Ascending aorta (tissue), 2 donors: ENCODE measurements at regions not wholly inside any gene's neighbourhood (a gene's known extent, or its start where the extent isn't known, plus 50 kb on each side); places are given as distances from the start of the nearest gene placed in this dataset.

Experiments used
- DNase-seq, 2 donors: peaks; one replicate each; pipeline ENCODE4 v3.0.0-alpha.2; 2019; ENCODE audit warnings: low spot score in 2 of 2
- H3K27ac ChIP-seq, 2 donors: fragments of 200-600 bp; sonication (generic); one replicate each; pipeline ENCODE4 v1.5.1; 2016 to 2017; ENCODE audit warnings: mild to moderate bottlenecking in 1 of 2
- H3K27me3 ChIP-seq: fragments of 200-600 bp; sonication (generic); one replicate; pipeline ENCODE4 v1.5.1; 2017
- H3K36me3 ChIP-seq, 2 donors: fragments of 200-600 bp; sonication (generic); one replicate each; pipeline ENCODE4 v1.5.1; 2016
- H3K4me1 ChIP-seq, 2 donors: fragments of 200-600 bp; sonication (generic); one replicate each; pipeline ENCODE4 v1.5.1; 2016 to 2017; ENCODE audit warnings: mild to moderate bottlenecking in 1 of 2
- H3K4me3 ChIP-seq, 2 donors: fragments of 200-600 bp; sonication (generic); one replicate each; pipeline ENCODE4 v1.5.1; 2016 to 2017; ENCODE audit warnings: mild to moderate bottlenecking in 1 of 2
- H3K9me3 ChIP-seq, 2 donors: fragments of 200-600 bp; sonication (generic); one replicate each; pipeline ENCODE4 v1.5.1; 2016
- intact Hi-C: fragments of 100-400 bp; cut with DNase I; formaldehyde crosslinking; loops from one replicate; pipeline ENCODE4 v1.15.1; 2023
- TF ChIP-seq, protein P1 (sequence below), 3 experiments: fragments of 200-600 bp in 2 of 3; fragments of 450-650 bp in 1 of 3; sonication (generic) in 2 of 3; IDR thresholded peaks; one replicate each; pipeline ENCODE4 v1.5.1; 2016 to 2019; ENCODE audit warnings: antibody characterized with exemption in 3 of 3, mild to moderate bottlenecking in 1 of 3, moderate library complexity in 1 of 3

DNA sequence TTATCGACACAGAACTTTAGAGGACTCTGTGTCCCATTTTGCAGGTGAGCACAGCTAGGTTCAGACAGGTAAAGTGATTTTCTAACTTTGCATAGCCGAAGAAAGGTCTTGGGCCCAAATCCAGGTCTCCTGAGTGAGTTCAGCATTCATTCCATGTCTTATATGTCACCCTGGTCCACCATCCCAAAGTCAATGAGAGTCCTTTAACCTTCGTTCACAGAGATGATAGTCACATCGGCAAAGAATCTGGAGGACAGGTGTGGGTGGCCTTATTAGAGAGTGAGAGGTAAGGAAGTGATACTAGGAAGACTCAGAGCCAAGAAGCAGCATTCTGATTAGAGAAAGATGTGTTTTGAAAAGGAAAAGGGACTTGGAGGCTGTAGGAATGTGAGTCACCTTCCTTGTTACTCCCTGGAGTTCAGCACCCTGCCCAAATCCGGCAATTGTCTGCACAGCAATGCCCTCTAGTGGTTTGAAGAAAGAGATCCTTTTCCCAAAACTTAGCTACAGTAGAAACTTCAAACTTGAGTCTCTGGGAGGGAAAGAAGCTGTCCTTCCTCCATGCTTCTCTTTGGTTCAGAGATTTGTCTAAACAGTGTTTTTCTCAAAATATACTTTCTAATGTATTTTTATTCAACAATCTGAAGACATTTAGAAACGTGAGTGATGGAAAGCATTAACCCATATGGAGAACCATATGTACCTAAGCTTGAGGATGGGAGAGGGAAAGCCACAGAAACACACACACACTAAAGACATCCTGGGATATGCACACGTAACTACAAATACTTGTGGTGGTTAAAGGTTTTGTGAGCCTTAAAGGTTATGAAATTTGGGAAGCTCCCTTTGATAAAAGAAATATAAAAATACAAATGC lies 96.4 kb upstream of the SHISA6 start:
- no peak overlapping the region for H3K4me3 ChIP-seq
- intact Hi-C loops: no loop called here
- no peaks in the 10 kb centered on the region for H3K27me3 ChIP-seq
- DNase-seq: no peak
- H3K27ac ChIP-seq: no peak overlapping the region
- TF ChIP-seq, protein P1, sequence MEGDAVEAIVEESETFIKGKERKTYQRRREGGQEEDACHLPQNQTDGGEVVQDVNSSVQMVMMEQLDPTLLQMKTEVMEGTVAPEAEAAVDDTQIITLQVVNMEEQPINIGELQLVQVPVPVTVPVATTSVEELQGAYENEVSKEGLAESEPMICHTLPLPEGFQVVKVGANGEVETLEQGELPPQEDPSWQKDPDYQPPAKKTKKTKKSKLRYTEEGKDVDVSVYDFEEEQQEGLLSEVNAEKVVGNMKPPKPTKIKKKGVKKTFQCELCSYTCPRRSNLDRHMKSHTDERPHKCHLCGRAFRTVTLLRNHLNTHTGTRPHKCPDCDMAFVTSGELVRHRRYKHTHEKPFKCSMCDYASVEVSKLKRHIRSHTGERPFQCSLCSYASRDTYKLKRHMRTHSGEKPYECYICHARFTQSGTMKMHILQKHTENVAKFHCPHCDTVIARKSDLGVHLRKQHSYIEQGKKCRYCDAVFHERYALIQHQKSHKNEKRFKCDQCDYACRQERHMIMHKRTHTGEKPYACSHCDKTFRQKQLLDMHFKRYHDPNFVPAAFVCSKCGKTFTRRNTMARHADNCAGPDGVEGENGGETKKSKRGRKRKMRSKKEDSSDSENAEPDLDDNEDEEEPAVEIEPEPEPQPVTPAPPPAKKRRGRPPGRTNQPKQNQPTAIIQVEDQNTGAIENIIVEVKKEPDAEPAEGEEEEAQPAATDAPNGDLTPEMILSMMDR (IDR thresholded peaks at IDR 0.05): peak in 1 of 3 experiments; percentile 32
- no peaks in the 10 kb centered on the region for H3K36me3 ChIP-seq
- no peaks in the 10 kb centered on the region for H3K4me1 ChIP-seq
- H3K9me3 ChIP-seq: peaks cover 0 to 4% of the 10 kb centered on the region in 2 donors

DNA sequence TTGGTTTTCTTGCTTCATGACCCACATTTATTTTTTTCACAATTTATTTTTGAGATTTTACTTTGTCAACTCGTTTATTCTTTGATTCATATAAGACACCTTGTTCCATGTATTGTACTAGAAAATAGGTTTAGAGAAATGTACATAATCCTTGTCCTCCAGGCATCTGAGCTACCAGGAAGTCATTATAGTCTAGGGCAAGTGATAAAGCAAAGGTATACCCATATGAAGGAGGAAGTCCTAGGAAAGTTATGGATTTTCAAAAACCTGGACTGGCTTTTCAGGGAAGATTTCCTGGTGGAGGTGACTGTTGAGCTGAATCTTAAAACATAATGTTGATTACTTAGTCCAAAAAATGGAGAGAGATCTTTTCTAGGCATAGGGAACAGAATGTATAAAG lies 98.8 kb upstream of the SHISA6 start:
- TF ChIP-seq, protein P1 (IDR thresholded peaks at IDR 0.05): no peak
- Histone ChIP-seq H3K4me3 (no peak overlapping the region), H3K9me3 (peaks cover 0 to 4% of the 10 kb centered on the region in 2 donors), H3K27ac (no peak overlapping the region), H3K27me3 (no peaks in the 10 kb centered on the region), H3K4me1 (no peaks in the 10 kb centered on the region), H3K36me3 (no peaks in the 10 kb centered on the region)
- intact Hi-C loops: no loop called here
- no peak for DNase-seq

DNA sequence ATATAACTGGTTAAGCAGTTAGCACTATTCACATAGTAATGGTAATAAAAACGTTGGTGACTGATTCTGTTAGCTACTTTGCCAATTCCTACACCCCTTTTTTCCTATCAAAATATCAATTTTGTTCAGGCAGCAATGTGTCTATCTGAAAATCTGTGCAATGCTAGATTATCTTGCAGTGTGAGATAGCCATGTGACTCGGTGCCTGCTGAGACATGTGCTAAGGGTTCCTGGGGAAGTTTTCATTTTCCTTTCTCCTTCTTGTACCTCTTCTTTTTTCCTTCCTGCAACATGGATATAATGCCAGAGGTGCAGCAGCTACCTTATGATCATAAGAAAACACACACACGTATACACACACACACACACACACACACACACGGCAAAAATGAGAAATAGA lies 100.5 kb upstream of the SHISA6 start:
- intact Hi-C loops: no loop called here
- no peak for DNase-seq
- H3K27me3 ChIP-seq: no peaks in the 10 kb centered on the region
- H3K27ac ChIP-seq: no peak overlapping the region
- no peaks in the 10 kb centered on the region for H3K4me1 ChIP-seq
- H3K9me3 ChIP-seq: no peaks in the 10 kb centered on the region
- TF ChIP-seq, protein P1 (IDR thresholded peaks at IDR 0.05): no peak
- H3K36me3 ChIP-seq: no peaks in the 10 kb centered on the region
- no peak overlapping the region for H3K4me3 ChIP-seq

DNA sequence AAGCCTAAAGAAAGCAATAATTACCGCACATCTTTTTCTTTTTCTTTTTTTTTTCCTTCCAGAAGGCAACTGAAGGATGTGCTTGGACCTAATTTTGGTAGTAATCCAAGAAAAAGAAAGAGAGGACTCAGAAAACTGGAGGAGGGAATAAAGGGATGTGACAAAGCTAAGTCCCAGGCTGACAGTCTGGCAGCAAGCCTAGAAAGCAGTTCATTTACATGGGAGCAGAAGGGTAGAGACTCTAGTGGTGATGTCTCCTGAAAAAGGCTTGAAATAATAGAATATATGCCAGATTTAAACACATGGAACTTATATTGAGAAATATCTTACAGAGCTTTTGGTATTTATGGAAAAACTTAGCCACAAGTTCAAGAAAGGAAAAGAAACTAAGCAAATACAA lies 101.0 kb upstream of the SHISA6 start:
- DNase-seq: no peak
- TF ChIP-seq, protein P1 (IDR thresholded peaks at IDR 0.05): no peak
- intact Hi-C loops: no loop called here
- H3K27ac ChIP-seq: no peak overlapping the region
- no peaks in the 10 kb centered on the region for H3K9me3 ChIP-seq
- no peaks in the 10 kb centered on the region for H3K27me3 ChIP-seq
- no peaks in the 10 kb centered on the region for H3K4me1 ChIP-seq
- no peak overlapping the region for H3K4me3 ChIP-seq
- no peaks in the 10 kb centered on the region for H3K36me3 ChIP-seq

DNA sequence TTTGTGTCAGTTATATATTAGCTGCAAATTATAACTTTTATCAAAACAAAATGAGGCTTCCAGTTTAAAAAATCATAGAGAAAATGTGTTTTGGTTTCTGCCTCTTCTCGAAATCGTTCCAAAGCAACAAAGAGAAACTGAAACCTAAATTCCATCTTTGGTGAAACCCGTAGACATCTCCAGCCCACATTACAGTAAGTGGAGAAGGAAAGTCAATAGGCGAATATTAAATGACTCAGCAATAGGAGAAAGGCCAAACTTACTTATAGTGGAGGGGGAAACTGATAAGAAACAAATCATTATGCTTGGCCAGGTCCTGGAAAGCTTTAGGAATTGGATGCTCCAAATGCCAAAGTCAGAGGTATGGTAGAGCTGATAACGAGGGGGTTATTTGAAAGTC lies 103.0 kb upstream of the SHISA6 start:
- H3K36me3 ChIP-seq: no peaks in the 10 kb centered on the region

More for the DNA sequence above, 103.0 kb upstream of the SHISA6 start:
- no peak overlapping the region for H3K4me3 ChIP-seq
- no peaks in the 10 kb centered on the region for H3K27me3 ChIP-seq
- no peak for DNase-seq
- no peaks in the 10 kb centered on the region for H3K4me1 ChIP-seq
- intact Hi-C loops: no loop called here
- TF ChIP-seq, protein P1 (IDR thresholded peaks at IDR 0.05): no peak
- H3K9me3 ChIP-seq: no peaks in the 10 kb centered on the region
- no peak overlapping the region for H3K27ac ChIP-seq
